Loucy (cell line): ENCODE measurements at regions not wholly inside any gene's neighbourhood (a gene's known extent, or its start where the extent isn't known, plus 50 kb on each side); places are given as distances from the start of the nearest gene placed in this dataset.

Experiments
- H2AFZ ChIP-seq: fragments of 200-600 bp; sonication (generic); 2 replicates; pipeline ENCODE4 v1.6.0; 2016; ENCODE audit warnings: antibody characterized with exemption, mild to moderate bottlenecking, low read length, moderate library complexity
- H3F3A ChIP-seq: fragments of 200-600 bp; 2 replicates; pipeline ENCODE4 v1.6.0; 2016; ENCODE audit warnings: antibody characterized with exemption, low read depth, mild to moderate bottlenecking
- H3K27me3 ChIP-seq: fragments of 200-600 bp; sonication (generic); 2 replicates; pipeline ENCODE4 v1.6.1; 2014; ENCODE audit warnings: low read length, mild to moderate bottlenecking; ENCODE audit not compliant: insufficient read depth, poor library complexity, severe bottlenecking
- H3K36me3 ChIP-seq: fragments of 200-600 bp; sonication (generic); 2 replicates; pipeline ENCODE4 v1.6.1; 2016; ENCODE audit warnings: low read length; ENCODE audit not compliant: insufficient read depth
- H3K4me1 ChIP-seq: fragments of 200-600 bp; sonication (generic); 2 replicates; pipeline ENCODE4 v1.5.1; 2014; ENCODE audit warnings: low read length, mild to moderate bottlenecking; ENCODE audit not compliant: insufficient read depth, poor library complexity, severe bottlenecking
- H3K4me2 ChIP-seq: fragments of 200-600 bp; sonication (generic); 2 replicates; pipeline ENCODE4 v1.6.0; 2014; ENCODE audit warnings: antibody characterized with exemption, low read length, low read depth, mild to moderate bottlenecking; ENCODE audit not compliant: poor library complexity, severe bottlenecking
- H3K4me3 ChIP-seq: fragments of 200-600 bp; sonication (generic); 2 replicates; pipeline ENCODE4 v1.5.1; 2014; ENCODE audit warnings: low read length, mild to moderate bottlenecking, mixed read lengths; ENCODE audit not compliant: poor library complexity, severe bottlenecking
- H3K79me2 ChIP-seq: fragments of 200-600 bp; sonication (generic); 2 replicates; pipeline ENCODE4 v1.6.1; 2014; ENCODE audit warnings: low read length; ENCODE audit not compliant: insufficient read depth
- H3K9ac ChIP-seq: fragments of 200-600 bp; sonication (generic); 2 replicates; pipeline ENCODE4 v1.6.0; 2014; ENCODE audit warnings: mild to moderate bottlenecking, low read depth, low read length, moderate library complexity; ENCODE audit not compliant: poor library complexity, severe bottlenecking
- H3K9me2 ChIP-seq: fragments of 200-600 bp; sonication (generic); replicated peaks from 2 replicates; pipeline ENCODE4 v1.6.1; 2016; ENCODE audit warnings: low read depth, low read length, mixed read lengths
- H3K9me3 ChIP-seq: fragments of 200-600 bp; sonication (generic); 2 replicates; pipeline ENCODE4 v1.6.1; 2014; ENCODE audit warnings: mild to moderate bottlenecking, antibody characterized with exemption, low read length, low read depth; ENCODE audit not compliant: insufficient read depth
- H4K20me1 ChIP-seq: fragments of 200-600 bp; sonication (generic); 2 replicates; pipeline ENCODE4 v1.6.0; 2014; ENCODE audit warnings: antibody characterized with exemption, low read length, mild to moderate bottlenecking; ENCODE audit not compliant: insufficient read depth, poor library complexity, severe bottlenecking
- EZH2phosphoT487 ChIP-seq: fragments of 200-600 bp; IDR thresholded peaks from 2 replicates; pipeline ENCODE4 v1.6.1; 2018; ENCODE audit warnings: antibody characterized with exemption, mild to moderate bottlenecking, moderate library complexity, borderline replicate concordance
- TF ChIP-seq, protein P1 (sequence below): fragments of 200-600 bp; sonication (generic); conservative IDR thresholded peaks from 2 replicates; pipeline ENCODE4 v1.5.1; 2014; ENCODE audit warnings: mild to moderate bottlenecking, antibody characterized with exemption, low read length

DNA sequence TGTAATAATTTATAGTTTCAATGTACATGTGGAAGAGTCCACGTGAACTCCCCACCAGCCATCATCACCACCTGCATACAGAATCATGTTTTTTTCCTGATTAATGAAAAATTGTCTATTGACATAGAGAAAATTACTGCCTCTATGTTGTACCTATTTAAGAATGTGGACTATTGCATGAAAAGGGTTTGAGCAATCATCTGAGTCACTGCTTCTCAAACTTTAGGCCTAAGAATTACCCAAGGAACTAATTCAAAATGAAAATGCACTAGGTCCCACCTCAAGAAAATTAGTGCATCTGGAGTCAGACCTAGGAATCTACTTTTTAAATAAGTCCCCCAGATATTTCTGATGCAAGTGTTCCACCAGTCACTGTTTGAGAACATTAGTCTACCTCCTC is 709.3 kb downstream of the MAT2B start:
- no peak overlapping the region for H3K4me3 ChIP-seq
- no peaks in the 10 kb centered on the region for H3K27me3 ChIP-seq
- H3K4me2 ChIP-seq: no peak overlapping the region
- no peaks in the 10 kb centered on the region for H3F3A ChIP-seq
- no peaks in the 10 kb centered on the region for H4K20me1 ChIP-seq
- H3K9me3 ChIP-seq: no peaks in the 10 kb centered on the region
- no peaks in the 10 kb centered on the region for H3K9me2 ChIP-seq
- H3K9ac ChIP-seq: no peak overlapping the region
- H3K79me2 ChIP-seq: no peaks in the 10 kb centered on the region
- no peaks in the 10 kb centered on the region for H3K4me1 ChIP-seq
- no peak for TF ChIP-seq EZH2phosphoT487
- no peaks in the 10 kb centered on the region for H3K36me3 ChIP-seq
- H2AFZ ChIP-seq: no peak overlapping the region

DNA sequence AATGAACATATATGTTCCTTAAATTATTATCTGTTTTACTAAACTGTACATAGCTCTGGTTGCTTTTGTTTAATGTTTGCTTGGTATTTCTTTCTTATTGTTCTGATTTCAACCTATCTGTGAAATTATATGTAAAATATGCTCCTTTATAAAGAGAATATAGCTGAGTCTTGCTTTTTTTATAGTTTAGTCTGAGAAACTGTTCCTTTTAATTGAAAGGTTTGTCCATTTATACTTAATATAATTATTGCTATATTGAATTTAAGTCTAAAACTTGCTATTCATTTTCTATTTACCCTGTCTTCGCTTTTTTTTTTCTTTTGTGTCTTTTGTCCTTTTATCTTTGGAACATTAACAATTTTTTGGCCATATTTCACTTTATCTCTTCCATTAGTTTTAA is 712.0 kb downstream of the MAT2B start:
- no peaks in the 10 kb centered on the region for H3K9me2 ChIP-seq
- no peak for TF ChIP-seq EZH2phosphoT487
- TF ChIP-seq, protein P1, sequence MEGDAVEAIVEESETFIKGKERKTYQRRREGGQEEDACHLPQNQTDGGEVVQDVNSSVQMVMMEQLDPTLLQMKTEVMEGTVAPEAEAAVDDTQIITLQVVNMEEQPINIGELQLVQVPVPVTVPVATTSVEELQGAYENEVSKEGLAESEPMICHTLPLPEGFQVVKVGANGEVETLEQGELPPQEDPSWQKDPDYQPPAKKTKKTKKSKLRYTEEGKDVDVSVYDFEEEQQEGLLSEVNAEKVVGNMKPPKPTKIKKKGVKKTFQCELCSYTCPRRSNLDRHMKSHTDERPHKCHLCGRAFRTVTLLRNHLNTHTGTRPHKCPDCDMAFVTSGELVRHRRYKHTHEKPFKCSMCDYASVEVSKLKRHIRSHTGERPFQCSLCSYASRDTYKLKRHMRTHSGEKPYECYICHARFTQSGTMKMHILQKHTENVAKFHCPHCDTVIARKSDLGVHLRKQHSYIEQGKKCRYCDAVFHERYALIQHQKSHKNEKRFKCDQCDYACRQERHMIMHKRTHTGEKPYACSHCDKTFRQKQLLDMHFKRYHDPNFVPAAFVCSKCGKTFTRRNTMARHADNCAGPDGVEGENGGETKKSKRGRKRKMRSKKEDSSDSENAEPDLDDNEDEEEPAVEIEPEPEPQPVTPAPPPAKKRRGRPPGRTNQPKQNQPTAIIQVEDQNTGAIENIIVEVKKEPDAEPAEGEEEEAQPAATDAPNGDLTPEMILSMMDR: no peak

DNA sequence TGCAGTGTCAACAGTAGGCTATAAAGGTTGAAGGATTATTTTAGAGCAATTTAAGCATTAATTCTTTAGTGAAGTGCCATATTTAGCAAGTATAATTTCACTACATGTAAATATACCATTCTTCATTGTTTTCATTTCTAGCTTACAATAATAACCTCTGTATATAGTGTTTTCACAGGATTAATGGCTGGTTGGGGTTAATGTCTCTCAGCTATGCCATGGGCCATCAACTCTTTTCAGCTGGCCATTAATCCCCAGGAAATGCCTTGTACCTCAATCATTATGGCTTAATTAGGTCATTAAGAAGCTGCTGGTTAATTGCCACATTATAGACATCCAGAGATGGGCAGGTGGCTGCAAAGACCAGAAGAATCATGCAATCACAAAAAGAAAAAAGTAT is 715.1 kb downstream of the MAT2B start:
- no peaks in the 10 kb centered on the region for H3K27me3 ChIP-seq
- no peak overlapping the region for H3K9ac ChIP-seq
- H3K9me3 ChIP-seq: no peaks in the 10 kb centered on the region
- H3K9me2 ChIP-seq: no peaks in the 10 kb centered on the region
- H3K79me2 ChIP-seq: no peaks in the 10 kb centered on the region
- no peaks in the 10 kb centered on the region for H4K20me1 ChIP-seq
- H3K4me1 ChIP-seq: no peaks in the 10 kb centered on the region
- no peak overlapping the region for H3K4me2 ChIP-seq
- H3F3A ChIP-seq: no peaks in the 10 kb centered on the region
- no peak overlapping the region for H2AFZ ChIP-seq
- no peaks in the 10 kb centered on the region for H3K36me3 ChIP-seq
- no peak overlapping the region for H3K4me3 ChIP-seq
- no peak for TF ChIP-seq EZH2phosphoT487
- TF ChIP-seq, protein P1: no peak

More for the DNA sequence above, 712.0 kb downstream of the MAT2B start:
- no peaks in the 10 kb centered on the region for H3K4me1 ChIP-seq
- no peak overlapping the region for H3K9ac ChIP-seq
- no peaks in the 10 kb centered on the region for H3K79me2 ChIP-seq
- H3K36me3 ChIP-seq: no peaks in the 10 kb centered on the region
- no peak overlapping the region for H2AFZ ChIP-seq
- H3K4me2 ChIP-seq: no peak overlapping the region
- no peaks in the 10 kb centered on the region for H4K20me1 ChIP-seq
- no peak overlapping the region for H3K4me3 ChIP-seq
- H3K27me3 ChIP-seq: no peaks in the 10 kb centered on the region
- H3K9me3 ChIP-seq: no peaks in the 10 kb centered on the region
- H3F3A ChIP-seq: no peaks in the 10 kb centered on the region

DNA sequence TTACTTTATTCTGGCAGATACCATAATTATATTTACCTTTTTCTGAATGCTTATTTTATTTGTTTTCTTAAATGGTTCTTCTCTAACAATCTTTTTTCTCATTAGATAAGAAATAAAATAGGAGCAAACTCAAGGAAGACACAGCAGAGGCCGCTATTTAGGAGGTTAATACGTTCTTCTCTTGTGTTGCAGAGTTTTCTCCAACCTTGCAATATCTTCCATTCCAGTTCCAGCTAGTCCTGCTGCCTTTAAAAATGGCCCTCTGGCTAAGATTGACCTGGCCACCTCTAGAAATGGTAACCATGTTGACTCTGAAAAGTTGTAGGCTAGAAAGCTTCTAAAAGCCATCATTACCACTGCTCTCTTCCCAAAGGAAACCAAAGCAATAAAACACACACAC is 718.8 kb downstream of the MAT2B start:
- Histone ChIP-seq H3K4me2 (no peak overlapping the region), H2AFZ (no peak overlapping the region)
- TF ChIP-seq, protein P1: no peak
- TF ChIP-seq EZH2phosphoT487: no peak

More for the DNA sequence above, 718.8 kb downstream of the MAT2B start:
- no peaks in the 10 kb centered on the region for H3F3A ChIP-seq
- no peaks in the 10 kb centered on the region for H3K27me3 ChIP-seq
- H3K4me1 ChIP-seq: no peaks in the 10 kb centered on the region
- no peak overlapping the region for H3K4me3 ChIP-seq
- H3K79me2 ChIP-seq: no peaks in the 10 kb centered on the region
- no peaks in the 10 kb centered on the region for H3K9me2 ChIP-seq
- no peaks in the 10 kb centered on the region for H4K20me1 ChIP-seq
- no peaks in the 10 kb centered on the region for H3K36me3 ChIP-seq
- no peaks in the 10 kb centered on the region for H3K9me3 ChIP-seq
- no peak overlapping the region for H3K9ac ChIP-seq
